ENCODE measurements at regions not wholly inside any gene's neighbourhood (a gene's known extent, or its start where the extent isn't known, plus 50 kb on each side); places are given as distances from the start of the nearest gene placed in this dataset.

DNA sequence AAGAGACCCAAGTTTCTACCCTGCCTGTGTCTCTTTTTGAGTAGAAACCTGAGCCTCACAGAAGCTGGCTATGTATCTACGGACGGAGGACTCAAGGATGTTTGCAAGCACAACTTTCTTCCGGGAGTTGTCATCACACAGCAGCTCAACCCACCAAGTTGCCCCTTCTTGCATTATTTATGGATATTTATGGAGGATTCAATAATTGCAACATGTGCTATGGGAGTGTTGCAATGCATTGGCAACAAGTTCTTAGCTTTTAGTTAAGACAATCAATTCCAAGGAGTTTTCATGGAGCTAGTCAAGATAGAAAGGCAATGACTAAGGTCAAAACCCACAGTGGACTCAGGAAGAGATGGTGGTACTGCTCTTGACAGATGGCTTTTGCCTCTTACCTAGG is 336.9 kb downstream of the ENC1 start:
- TF ChIP-seq, protein P1, sequence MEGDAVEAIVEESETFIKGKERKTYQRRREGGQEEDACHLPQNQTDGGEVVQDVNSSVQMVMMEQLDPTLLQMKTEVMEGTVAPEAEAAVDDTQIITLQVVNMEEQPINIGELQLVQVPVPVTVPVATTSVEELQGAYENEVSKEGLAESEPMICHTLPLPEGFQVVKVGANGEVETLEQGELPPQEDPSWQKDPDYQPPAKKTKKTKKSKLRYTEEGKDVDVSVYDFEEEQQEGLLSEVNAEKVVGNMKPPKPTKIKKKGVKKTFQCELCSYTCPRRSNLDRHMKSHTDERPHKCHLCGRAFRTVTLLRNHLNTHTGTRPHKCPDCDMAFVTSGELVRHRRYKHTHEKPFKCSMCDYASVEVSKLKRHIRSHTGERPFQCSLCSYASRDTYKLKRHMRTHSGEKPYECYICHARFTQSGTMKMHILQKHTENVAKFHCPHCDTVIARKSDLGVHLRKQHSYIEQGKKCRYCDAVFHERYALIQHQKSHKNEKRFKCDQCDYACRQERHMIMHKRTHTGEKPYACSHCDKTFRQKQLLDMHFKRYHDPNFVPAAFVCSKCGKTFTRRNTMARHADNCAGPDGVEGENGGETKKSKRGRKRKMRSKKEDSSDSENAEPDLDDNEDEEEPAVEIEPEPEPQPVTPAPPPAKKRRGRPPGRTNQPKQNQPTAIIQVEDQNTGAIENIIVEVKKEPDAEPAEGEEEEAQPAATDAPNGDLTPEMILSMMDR (conservative IDR thresholded peaks at IDR 0.05) = no peak
- no peaks in the 10 kb centered on the region for H3K4me1 Mint-ChIP-seq (ENCODE audit: unreplicated experiment)

DNA sequence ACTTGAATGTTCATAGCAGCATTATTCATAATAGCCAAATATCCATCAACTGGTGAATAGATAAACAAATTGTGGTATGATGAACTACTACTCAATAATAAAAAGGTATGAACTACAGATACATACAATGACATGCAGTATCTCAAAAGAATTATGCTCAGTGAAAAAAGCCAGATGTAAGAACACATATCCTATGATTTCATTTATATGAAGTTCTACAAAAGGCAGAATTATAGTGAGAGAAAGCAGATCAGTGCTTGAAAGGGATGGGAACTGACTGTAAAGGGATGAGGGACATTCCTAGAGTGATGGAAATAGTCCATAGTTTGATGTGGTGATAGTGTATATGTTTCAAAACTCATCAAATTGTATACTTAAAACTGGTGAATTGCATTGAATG is 339.0 kb downstream of the ENC1 start:
- H3K36me3 Mint-ChIP-seq = no peaks in the 10 kb centered on the region
- no peak overlapping the region for H3K27ac Mint-ChIP-seq
- no peak overlapping the region for H3K4me3 Mint-ChIP-seq
- TF ChIP-seq, protein P1 (conservative IDR thresholded peaks at IDR 0.05) = no peak
- no peaks in the 10 kb centered on the region for H3K4me1 Mint-ChIP-seq (ENCODE audit: unreplicated experiment)
- no peaks in the 10 kb centered on the region for H3K27me3 Mint-ChIP-seq
- no peak for DNase-seq (ENCODE audit: extremely low spot score, unreplicated experiment)
- H3K9me3 Mint-ChIP-seq = peaks cover 4% of the 10 kb centered on the region

More for the DNA sequence above, 336.9 kb downstream of the ENC1 start:
- no peak overlapping the region for H3K4me3 Mint-ChIP-seq
- peaks cover 4% of the 10 kb centered on the region for H3K9me3 Mint-ChIP-seq
- no peak overlapping the region for H3K27ac Mint-ChIP-seq
- no peak for DNase-seq (ENCODE audit: extremely low spot score, unreplicated experiment)
- no peaks in the 10 kb centered on the region for H3K36me3 Mint-ChIP-seq
- no peaks in the 10 kb centered on the region for H3K27me3 Mint-ChIP-seq

- DNase-seq (ENCODE audit: extremely low spot score, unreplicated experiment) = no peak
- TF ChIP-seq, protein P1 (conservative IDR thresholded peaks at IDR 0.05) = no peak
- H3K27me3 Mint-ChIP-seq = no peaks in the 10 kb centered on the region
- no peaks in the 10 kb centered on the region for H3K4me1 Mint-ChIP-seq (ENCODE audit: unreplicated experiment)
- no peak overlapping the region for H3K27ac Mint-ChIP-seq
- no peak overlapping the region for H3K4me3 Mint-ChIP-seq
- no peaks in the 10 kb centered on the region for H3K36me3 Mint-ChIP-seq
- H3K9me3 Mint-ChIP-seq = peaks cover 4% of the 10 kb centered on the region
These were observed 339.6 kb downstream of the ENC1 start for GRCh38 chr5:74300808-74301389.

DNA sequence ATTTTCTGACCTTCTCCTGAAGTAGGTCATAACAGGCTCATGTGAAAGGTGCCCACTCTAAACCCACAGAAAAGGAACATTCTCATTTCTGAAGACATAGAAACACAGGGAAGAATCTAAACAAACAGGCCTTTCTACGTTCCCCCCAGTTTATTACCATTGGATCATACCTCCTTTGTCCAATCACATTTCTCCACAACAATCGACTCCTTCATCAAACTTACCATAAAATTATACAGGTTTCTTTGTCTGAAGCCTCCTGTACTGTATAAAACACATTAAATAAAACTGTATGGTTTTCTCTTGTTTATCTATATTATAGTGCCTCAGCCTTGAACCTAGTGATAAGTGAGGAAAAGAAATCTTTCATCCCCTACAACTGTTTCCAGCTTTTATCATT is 340.7 kb downstream of the ENC1 start:
- Mint-ChIP-seq H3K4me1 (ENCODE audit: unreplicated experiment) (no peaks in the 10 kb centered on the region), H3K27ac (no peak overlapping the region), H3K9me3 (peaks cover 4% of the 10 kb centered on the region)

DNA sequence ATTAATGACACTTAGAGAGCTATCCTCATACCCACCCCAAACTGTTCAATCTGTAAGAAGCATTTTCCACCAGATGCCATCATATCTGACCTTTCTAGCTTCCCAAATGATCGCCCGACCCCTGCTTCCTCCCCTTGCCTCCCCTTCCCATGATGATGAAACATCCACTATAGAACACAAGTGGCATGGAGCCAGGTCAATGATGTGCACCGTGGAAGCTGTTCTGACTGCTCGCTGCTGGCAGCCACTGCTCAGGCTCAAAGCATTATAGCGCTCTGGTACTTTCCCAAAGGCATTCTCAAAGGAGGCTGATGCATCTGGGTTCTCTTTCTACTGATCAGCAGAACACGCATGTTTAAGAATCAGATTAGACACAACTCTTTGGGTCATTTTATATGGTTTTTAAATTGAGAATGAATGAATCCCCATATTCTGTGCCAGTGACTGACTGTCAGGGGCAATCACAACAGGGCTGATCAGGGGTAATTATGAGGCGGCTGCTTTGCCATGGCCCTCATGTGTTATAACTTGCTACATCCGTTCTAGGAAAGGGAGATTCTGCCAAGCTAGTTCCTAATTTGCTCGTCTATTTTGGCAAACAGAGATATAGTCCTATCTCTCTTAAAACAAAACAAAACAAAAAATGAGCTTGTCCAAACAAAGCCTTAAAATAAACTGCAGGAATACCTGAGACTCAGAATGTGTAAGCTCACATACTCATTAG is 343.7 kb downstream of the ENC1 start:
- H3K27ac Mint-ChIP-seq = no peak overlapping the region
- peaks cover 4% of the 10 kb centered on the region for H3K9me3 Mint-ChIP-seq
- H3K4me1 Mint-ChIP-seq (ENCODE audit: unreplicated experiment) = no peaks in the 10 kb centered on the region
- TF ChIP-seq, protein P1 (conservative IDR thresholded peaks at IDR 0.05) = no peak
- H3K27me3 Mint-ChIP-seq = no peaks in the 10 kb centered on the region
- DNase-seq (ENCODE audit: extremely low spot score, unreplicated experiment) = no peak
- H3K4me3 Mint-ChIP-seq = no peak overlapping the region
- no peaks in the 10 kb centered on the region for H3K36me3 Mint-ChIP-seq

More for the DNA sequence above, 340.7 kb downstream of the ENC1 start:
- Mint-ChIP-seq H3K27me3 (no peaks in the 10 kb centered on the region), H3K4me3 (no peak overlapping the region), H3K36me3 (no peaks in the 10 kb centered on the region)
- TF ChIP-seq, protein P1 (conservative IDR thresholded peaks at IDR 0.05) = no peak
- DNase-seq (ENCODE audit: extremely low spot score, unreplicated experiment) = no peak

All from type B pancreatic cell (in vitro differentiated cells).